NCI-H460 (cell line): ENCODE measurements at regions not wholly inside any gene's neighbourhood (a gene's known extent, or its start where the extent isn't known, plus 50 kb on each side); places are given as distances from the start of the nearest gene placed in this dataset.

Source experiments
- DNase-seq: peaks from one replicate; pipeline ENCODE4 v3.0.0-alpha.2; 2016; ENCODE audit warnings: low read depth; ENCODE audit errors: extremely low read depth

GRCh38 chrX:45714866-45715265, 514.2 kb upstream of the DIPK2B start:
- DNase-seq, result peak; percentile 22

DNA sequence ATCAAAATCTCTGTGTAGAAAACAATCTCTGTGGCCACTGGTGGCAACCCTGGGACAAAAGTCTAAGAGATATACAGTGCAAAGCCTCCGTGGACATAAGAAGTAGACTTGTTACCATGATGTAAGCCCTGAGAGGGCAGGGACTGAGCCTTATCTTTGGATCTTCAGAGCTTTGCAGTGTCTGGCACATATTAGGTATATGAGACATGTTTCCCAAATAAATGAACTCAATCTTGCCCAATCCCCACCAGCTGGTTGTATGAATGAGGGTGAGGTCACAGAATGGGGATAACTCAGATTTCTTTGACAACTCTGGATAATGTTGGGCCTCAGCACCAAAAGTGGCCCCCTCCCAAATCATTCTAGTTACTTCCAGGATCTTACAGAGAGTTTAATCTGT, 511.4 kb upstream of the DIPK2B start:
- DNase-seq, result no peak

DNA sequence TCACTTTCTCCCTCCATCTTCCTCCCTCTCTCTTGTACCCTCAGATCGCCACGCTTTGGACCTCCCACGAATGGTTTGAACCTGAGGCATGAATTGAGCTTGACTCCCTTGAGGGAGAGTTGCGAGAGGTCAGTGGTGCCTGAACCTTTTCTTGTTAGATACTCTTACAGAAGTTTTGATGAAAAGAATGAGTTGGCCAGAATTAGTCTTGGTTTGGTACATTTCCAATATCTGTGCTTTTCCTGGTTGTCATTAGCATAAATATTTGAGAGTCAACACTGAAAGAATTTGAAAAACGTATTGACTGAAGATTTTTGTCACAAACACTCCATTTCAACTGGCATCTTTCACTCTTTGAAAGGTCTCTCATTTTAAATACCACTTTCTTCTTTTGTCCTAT, 510.6 kb upstream of the DIPK2B start:
- DNase-seq, result no peak

DNA sequence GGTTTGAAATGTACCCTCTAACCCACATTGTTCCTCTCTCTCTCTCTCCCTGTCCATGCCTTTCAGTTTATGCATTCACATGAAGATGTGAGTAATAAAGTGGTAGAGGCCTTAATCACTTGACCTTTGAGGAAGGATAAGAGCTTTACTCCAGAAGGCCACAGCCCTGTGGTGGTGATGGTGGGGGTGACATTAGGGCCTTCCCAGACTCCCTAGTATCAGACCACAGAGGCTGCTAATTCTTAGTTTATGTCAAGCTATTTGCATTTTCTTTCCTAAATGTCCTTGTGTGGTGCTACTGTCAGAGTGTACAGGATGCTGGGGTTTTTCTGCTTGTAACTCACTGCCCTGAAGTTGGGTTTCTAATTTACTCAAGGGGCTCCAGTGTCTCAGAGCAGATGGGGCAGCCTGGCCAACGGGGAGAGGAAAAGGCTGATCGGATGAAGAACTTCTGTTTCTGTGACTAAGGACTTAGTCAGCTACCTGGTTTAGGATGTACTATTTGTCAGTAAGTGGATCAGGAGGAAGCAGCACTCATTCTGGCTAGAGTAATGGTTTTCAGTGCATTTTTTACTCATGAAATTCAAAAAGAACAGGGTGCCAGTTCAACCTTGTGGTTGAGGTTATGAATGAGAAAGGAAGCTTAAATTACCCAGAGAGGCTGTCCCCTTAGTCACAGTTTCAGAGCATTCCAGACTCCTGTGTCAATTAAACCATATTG, 509.6 kb upstream of the DIPK2B start:
- no peak for DNase-seq

DNA sequence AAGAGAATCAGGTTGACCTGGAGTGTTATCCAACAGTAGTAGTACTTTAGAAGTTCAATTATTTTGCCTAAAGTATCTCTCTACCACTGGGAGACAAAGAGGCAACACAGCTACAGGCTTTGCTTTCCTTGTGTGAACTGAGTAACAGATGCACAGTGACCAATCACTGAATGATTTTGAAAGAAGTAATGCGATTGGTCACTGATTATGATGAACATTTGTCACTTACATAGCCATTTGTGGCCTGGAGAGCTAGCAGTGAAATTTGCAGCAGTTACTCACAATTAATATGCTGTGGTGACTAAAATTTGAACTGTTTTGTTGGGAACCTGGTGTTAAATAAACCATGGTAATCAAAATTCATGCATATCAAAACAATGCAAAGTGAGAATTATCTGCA, 508.7 kb upstream of the DIPK2B start:
- no peak for DNase-seq

- no peak for DNase-seq
Measured at GRCh38 chrX:45699158-45699557, 498.5 kb upstream of the DIPK2B start.

GRCh38 chrX:45697591-45697990, 496.9 kb upstream of the DIPK2B start:
- DNase-seq, result peak; percentile 4

GRCh38 chrX:45696736-45697135, 496.1 kb upstream of the DIPK2B start:
- no peak for DNase-seq

DNA sequence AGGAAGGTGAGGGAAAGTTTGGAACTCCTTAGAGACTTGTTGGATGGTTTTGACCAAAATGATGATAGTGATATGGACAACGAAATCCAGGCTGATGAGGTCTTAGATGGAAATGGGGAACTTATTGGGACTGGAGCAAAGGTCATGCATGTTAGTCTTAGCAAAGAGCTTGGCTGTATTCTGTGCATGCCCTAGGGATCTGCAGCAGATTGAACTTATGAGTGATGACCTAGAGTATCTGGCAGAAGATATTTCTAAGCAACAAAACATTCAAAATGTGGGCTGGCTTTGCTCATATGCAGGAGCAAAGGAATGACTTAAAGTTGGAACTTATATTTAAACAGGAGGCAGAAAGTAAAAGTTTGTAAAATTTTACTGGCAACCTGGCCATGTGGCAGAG, 489.3 kb upstream of the DIPK2B start:
- no peak for DNase-seq

- DNase-seq, result no peak
Measured at GRCh38 chrX:45683914-45684313, 483.2 kb upstream of the DIPK2B start.

GRCh38 chrX:45681891-45682290, 481.2 kb upstream of the DIPK2B start:
- DNase-seq, result no peak

DNA sequence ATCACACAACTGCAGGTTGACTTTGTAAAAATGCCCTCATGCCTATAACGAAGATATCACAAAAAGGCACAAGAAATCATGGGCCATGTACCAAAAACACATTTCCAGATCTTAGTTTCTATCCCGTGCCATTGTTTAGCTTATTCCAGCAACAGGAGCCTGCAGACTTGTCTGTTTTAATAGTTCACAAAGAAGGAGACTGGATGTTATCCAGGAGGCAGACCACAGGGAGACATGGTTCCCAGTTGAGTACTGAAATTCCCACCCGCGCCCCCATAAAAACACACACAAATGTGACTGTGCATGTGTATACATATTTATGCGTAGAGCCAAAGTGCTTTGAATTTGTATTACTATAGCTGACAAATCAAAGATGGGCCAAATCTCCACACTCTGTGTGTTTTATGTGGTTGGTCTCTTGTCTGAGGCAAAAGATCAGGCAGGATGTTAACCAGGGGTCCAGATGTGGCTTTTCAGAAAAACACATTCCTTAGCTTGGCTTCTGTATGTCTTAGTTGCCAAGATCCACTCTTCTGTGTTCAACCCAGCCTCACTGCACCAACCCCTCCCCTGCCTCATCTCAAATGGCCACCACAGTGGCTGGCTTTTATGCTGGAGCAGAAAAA, 469.2 kb upstream of the DIPK2B start:
- DNase-seq, result no peak

DNA sequence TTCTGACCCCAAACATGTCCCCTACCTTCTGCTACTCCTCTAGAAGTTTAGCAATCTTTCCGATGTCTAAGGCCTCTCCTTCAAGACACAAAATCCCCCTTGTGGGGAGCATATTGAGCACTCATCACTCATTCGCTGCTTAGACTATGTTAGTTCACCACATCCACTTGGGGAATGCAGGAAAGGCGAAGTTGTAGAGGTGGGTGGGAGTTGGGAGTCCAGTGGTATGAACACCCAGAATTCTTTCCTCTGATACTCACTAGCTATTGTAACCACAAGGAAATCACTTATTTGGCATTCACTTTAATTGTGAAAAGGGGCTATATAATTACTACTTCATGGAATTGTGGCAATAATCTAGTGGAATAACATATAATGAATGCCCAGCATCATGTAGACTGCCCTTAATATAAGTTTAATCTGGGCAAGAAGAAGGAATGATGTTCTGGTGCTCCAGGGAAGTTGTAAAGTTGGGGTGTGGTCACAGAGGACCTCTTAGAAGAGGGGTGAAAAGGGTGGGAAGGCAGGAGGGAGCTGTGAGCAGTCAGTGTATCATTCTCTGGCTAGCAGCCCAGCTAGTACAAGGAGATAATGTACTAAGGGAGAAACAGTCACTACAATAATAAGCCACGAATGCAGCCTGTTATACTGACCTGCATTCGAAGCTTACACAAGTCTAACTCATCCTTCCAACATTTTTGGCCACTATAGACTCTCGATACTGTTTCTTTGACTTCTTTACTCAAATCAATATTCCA, 468.2 kb upstream of the DIPK2B start:
- DNase-seq, result no peak

DNA sequence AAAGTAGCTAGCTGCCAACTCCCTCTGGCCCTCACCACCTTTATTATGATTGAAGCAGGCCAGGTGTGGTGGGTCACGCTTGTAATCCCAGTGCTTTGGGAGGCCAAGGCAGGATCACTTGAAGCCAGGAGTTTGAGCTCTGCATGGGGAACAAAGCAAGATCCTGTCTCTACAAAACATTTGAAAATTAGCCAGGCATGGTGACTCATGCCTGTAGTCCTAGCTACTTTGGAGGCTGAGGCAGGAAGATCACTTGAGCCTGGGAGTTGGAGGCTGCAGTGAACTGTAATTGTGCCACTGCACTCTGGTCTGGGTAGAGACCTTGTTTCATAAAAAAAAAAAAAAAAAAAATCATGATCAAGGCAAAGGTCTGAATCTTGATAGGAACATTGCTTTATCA, 467.0 kb upstream of the DIPK2B start:
- DNase-seq, result no peak

- no peak for DNase-seq
Measured at GRCh38 chrX:45664727-45665290, 464.1 kb upstream of the DIPK2B start.

DNA sequence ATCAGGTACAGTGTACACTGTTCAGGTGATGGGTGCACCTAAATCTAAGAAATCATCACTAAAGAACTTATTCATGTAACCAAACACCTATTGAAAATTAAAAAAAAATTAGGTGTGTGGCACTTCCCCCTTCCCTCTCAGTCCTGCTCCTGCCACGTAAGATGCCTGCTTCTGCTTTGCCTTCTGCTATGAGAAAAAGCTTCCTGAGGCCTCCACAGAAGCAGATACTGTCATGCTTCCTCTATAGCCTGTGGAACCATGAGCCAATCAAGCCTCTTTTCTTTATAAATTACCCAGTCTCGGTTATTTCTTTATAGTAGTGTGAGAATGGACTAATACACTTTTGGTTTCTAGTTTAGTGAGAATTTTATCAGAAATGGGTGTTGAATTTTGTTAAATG, 459.8 kb upstream of the DIPK2B start:
- no peak for DNase-seq

DNA sequence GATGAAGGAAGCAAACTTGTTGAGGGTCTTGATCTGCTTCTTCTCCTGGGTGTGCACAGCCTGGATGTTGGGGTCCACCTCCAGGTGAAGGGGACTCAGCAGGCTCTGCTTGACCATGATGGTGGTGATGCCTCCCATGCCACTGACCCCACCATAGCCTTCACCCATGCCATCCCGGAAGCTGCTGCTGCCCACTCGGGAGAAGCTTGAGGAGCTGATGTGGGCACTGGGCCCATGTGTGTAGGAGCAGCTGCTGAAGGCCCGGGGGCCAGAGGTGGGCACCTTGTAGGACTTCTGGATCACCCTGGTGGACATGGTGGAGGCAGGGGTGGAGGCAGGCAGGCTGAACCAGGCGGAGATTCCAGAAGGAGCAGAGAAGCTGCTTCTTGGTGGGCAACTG, 432.7 kb upstream of the DIPK2B start:
- no peak for DNase-seq

- no peak for DNase-seq
Measured at GRCh38 chrX:45632506-45632905, 431.8 kb upstream of the DIPK2B start.

GRCh38 chrX:45630078-45630477, 429.4 kb upstream of the DIPK2B start:
- no peak for DNase-seq

DNA sequence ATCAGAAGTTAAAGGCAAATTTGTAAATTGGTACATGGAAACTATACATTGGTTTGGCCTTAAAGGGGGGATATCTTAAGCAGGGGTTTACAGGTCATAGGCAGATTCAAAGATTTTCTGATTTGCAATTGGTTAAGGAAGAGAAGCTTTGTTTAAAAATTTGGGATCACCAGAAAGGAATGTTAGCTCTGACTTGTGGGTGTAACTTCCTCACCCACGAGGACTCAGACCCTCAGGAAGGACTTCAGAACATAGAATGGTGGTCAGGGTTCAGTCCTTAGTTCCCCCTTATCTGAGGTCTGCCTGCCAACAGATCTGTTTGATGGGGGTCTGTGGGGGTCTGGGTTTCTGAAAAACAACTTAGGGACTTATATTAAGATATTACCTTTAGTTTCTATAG, 427.4 kb upstream of the DIPK2B start:
- DNase-seq, result no peak

GRCh38 chrX:45623266-45623665, 422.6 kb upstream of the DIPK2B start:
- DNase-seq, result no peak

GRCh38 chrX:45622538-45622937, 421.9 kb upstream of the DIPK2B start:
- no peak for DNase-seq
